Loucy (cell line): ENCODE measurements at regions not wholly inside any gene's neighbourhood (a gene's known extent, or its start where the extent isn't known, plus 50 kb on each side); places are given as distances from the start of the nearest gene placed in this dataset.

Experiments
- H2AFZ ChIP-seq: fragments of 200-600 bp; sonication (generic); 2 replicates; pipeline ENCODE4 v1.6.0; 2016; ENCODE audit warnings: antibody characterized with exemption, mild to moderate bottlenecking, low read length, moderate library complexity
- H3F3A ChIP-seq: fragments of 200-600 bp; 2 replicates; pipeline ENCODE4 v1.6.0; 2016; ENCODE audit warnings: antibody characterized with exemption, low read depth, mild to moderate bottlenecking
- H3K27me3 ChIP-seq: fragments of 200-600 bp; sonication (generic); 2 replicates; pipeline ENCODE4 v1.6.1; 2014; ENCODE audit warnings: low read length, mild to moderate bottlenecking; ENCODE audit not compliant: insufficient read depth, poor library complexity, severe bottlenecking
- H3K36me3 ChIP-seq: fragments of 200-600 bp; sonication (generic); 2 replicates; pipeline ENCODE4 v1.6.1; 2016; ENCODE audit warnings: low read length; ENCODE audit not compliant: insufficient read depth
- H3K4me1 ChIP-seq: fragments of 200-600 bp; sonication (generic); 2 replicates; pipeline ENCODE4 v1.5.1; 2014; ENCODE audit warnings: low read length, mild to moderate bottlenecking; ENCODE audit not compliant: insufficient read depth, poor library complexity, severe bottlenecking
- H3K4me2 ChIP-seq: fragments of 200-600 bp; sonication (generic); 2 replicates; pipeline ENCODE4 v1.6.0; 2014; ENCODE audit warnings: antibody characterized with exemption, low read length, low read depth, mild to moderate bottlenecking; ENCODE audit not compliant: poor library complexity, severe bottlenecking
- H3K4me3 ChIP-seq: fragments of 200-600 bp; sonication (generic); 2 replicates; pipeline ENCODE4 v1.5.1; 2014; ENCODE audit warnings: low read length, mild to moderate bottlenecking, mixed read lengths; ENCODE audit not compliant: poor library complexity, severe bottlenecking
- H3K79me2 ChIP-seq: fragments of 200-600 bp; sonication (generic); 2 replicates; pipeline ENCODE4 v1.6.1; 2014; ENCODE audit warnings: low read length; ENCODE audit not compliant: insufficient read depth
- H3K9ac ChIP-seq: fragments of 200-600 bp; sonication (generic); 2 replicates; pipeline ENCODE4 v1.6.0; 2014; ENCODE audit warnings: mild to moderate bottlenecking, low read depth, low read length, moderate library complexity; ENCODE audit not compliant: poor library complexity, severe bottlenecking
- H3K9me2 ChIP-seq: fragments of 200-600 bp; sonication (generic); replicated peaks from 2 replicates; pipeline ENCODE4 v1.6.1; 2016; ENCODE audit warnings: low read depth, low read length, mixed read lengths
- H3K9me3 ChIP-seq: fragments of 200-600 bp; sonication (generic); 2 replicates; pipeline ENCODE4 v1.6.1; 2014; ENCODE audit warnings: mild to moderate bottlenecking, antibody characterized with exemption, low read length, low read depth; ENCODE audit not compliant: insufficient read depth
- H4K20me1 ChIP-seq: fragments of 200-600 bp; sonication (generic); 2 replicates; pipeline ENCODE4 v1.6.0; 2014; ENCODE audit warnings: antibody characterized with exemption, low read length, mild to moderate bottlenecking; ENCODE audit not compliant: insufficient read depth, poor library complexity, severe bottlenecking
- CTCF ChIP-seq: fragments of 200-600 bp; sonication (generic); conservative IDR thresholded peaks from 2 replicates; pipeline ENCODE4 v1.5.1; 2014; ENCODE audit warnings: mild to moderate bottlenecking, antibody characterized with exemption, low read length
- EZH2phosphoT487 ChIP-seq: fragments of 200-600 bp; IDR thresholded peaks from 2 replicates; pipeline ENCODE4 v1.6.1; 2018; ENCODE audit warnings: antibody characterized with exemption, mild to moderate bottlenecking, moderate library complexity, borderline replicate concordance

- H3K36me3 ChIP-seq: no peaks in the 10 kb centered on the region
- H3K9me2 ChIP-seq: no peaks in the 10 kb centered on the region
- no peak overlapping the region for H3K9ac ChIP-seq
- H2AFZ ChIP-seq: no peak overlapping the region
- H3K4me1 ChIP-seq: no peaks in the 10 kb centered on the region
- H4K20me1 ChIP-seq: no peaks in the 10 kb centered on the region
- no peaks in the 10 kb centered on the region for H3K9me3 ChIP-seq
- no peak overlapping the region for H3K4me2 ChIP-seq
- no peaks in the 10 kb centered on the region for H3F3A ChIP-seq
- H3K79me2 ChIP-seq: no peaks in the 10 kb centered on the region
- TF ChIP-seq CTCF (no peak), EZH2phosphoT487 (no peak)
- no peaks in the 10 kb centered on the region for H3K27me3 ChIP-seq
- no peak overlapping the region for H3K4me3 ChIP-seq
Observed at GRCh38 chr5:125928663-125929062, 494.5 kb upstream of the GRAMD2B start.

- Histone ChIP-seq H3K4me1 (no peaks in the 10 kb centered on the region), H3K9me2 (no peaks in the 10 kb centered on the region), H3F3A (no peaks in the 10 kb centered on the region), H3K36me3 (no peaks in the 10 kb centered on the region), H3K9me3 (no peaks in the 10 kb centered on the region), H3K27me3 (no peaks in the 10 kb centered on the region), H3K9ac (no peak overlapping the region), H3K4me2 (no peak overlapping the region), H4K20me1 (no peaks in the 10 kb centered on the region), H2AFZ (no peak overlapping the region), H3K4me3 (no peak overlapping the region), H3K79me2 (no peaks in the 10 kb centered on the region)
- TF ChIP-seq CTCF (no peak), EZH2phosphoT487 (no peak)
Observed at GRCh38 chr5:125950012-125950615, 473.1 kb upstream of the GRAMD2B start.

GRCh38 chr5:125961150-125961549, 462.1 kb upstream of the GRAMD2B start:
- Histone ChIP-seq H3K4me2 (no peak overlapping the region), H3K4me1 (peaks cover 4% of the 10 kb centered on the region)
- TF ChIP-seq EZH2phosphoT487 (no peak), CTCF (no peak)

More at GRCh38 chr5:125961150-125961549, 462.1 kb upstream of the GRAMD2B start:
- no peaks in the 10 kb centered on the region for H3F3A ChIP-seq
- H3K9me3 ChIP-seq: no peaks in the 10 kb centered on the region
- no peak overlapping the region for H3K9ac ChIP-seq
- no peak overlapping the region for H2AFZ ChIP-seq
- H3K9me2 ChIP-seq: no peaks in the 10 kb centered on the region
- H4K20me1 ChIP-seq: no peaks in the 10 kb centered on the region
- no peaks in the 10 kb centered on the region for H3K36me3 ChIP-seq
- no peaks in the 10 kb centered on the region for H3K79me2 ChIP-seq
- no peaks in the 10 kb centered on the region for H3K27me3 ChIP-seq
- no peak overlapping the region for H3K4me3 ChIP-seq
